GM23338 (cell line): ENCODE measurements at regions not wholly inside any gene's neighbourhood (a gene's known extent, or its start where the extent isn't known, plus 50 kb on each side); places are given as distances from the start of the nearest gene placed in this dataset.

Experiments used
- EZH2phosphoT487 ChIP-seq: fragments of 200-600 bp; sonication (generic); IDR thresholded peaks from one replicate; pipeline ENCODE4 v1.8.1; 2018; ENCODE audit warnings: antibody characterized with exemption; ENCODE audit not compliant: unreplicated experiment
- JUNB ChIP-seq: IDR thresholded peaks from one replicate; pipeline ENCODE4 v1.6.1; 2016; ENCODE audit warnings: antibody characterized with exemption; ENCODE audit not compliant: unreplicated experiment
- REST ChIP-seq: IDR thresholded peaks from one replicate; pipeline ENCODE4 v1.6.1; 2018; ENCODE audit warnings: antibody characterized with exemption; ENCODE audit not compliant: unreplicated experiment
- ZNF114 ChIP-seq: fragments of 250-450 bp; sonication (Bioruptor Pico); IDR thresholded peaks from 2 replicates; pipeline ENCODE4 v1.5.0; 2020; ENCODE audit warnings: mild to moderate bottlenecking, moderate library complexity
- TF ChIP-seq, protein P1 (sequence below): fragments of 250-450 bp; sonication (Bioruptor Pico); IDR thresholded peaks from 2 replicates; pipeline ENCODE4 v1.5.0; 2020; ENCODE audit warnings: mild to moderate bottlenecking, moderate library complexity
- TF ChIP-seq, protein P2 (sequence below), 2 experiments: fragments of 200-600 bp in 1 of 2; sonication (generic) in 1 of 2; conservative IDR thresholded peaks; 2 replicates each; pipeline versions ENCODE4 v1.5.1 to v1.6.1; 2016 to 2017; ENCODE audit warnings: antibody characterized with exemption in 2 of 2, low read depth in 2 of 2, mild to moderate bottlenecking in 2 of 2, moderate library complexity in 1 of 2

- TF ChIP-seq, protein P1, sequence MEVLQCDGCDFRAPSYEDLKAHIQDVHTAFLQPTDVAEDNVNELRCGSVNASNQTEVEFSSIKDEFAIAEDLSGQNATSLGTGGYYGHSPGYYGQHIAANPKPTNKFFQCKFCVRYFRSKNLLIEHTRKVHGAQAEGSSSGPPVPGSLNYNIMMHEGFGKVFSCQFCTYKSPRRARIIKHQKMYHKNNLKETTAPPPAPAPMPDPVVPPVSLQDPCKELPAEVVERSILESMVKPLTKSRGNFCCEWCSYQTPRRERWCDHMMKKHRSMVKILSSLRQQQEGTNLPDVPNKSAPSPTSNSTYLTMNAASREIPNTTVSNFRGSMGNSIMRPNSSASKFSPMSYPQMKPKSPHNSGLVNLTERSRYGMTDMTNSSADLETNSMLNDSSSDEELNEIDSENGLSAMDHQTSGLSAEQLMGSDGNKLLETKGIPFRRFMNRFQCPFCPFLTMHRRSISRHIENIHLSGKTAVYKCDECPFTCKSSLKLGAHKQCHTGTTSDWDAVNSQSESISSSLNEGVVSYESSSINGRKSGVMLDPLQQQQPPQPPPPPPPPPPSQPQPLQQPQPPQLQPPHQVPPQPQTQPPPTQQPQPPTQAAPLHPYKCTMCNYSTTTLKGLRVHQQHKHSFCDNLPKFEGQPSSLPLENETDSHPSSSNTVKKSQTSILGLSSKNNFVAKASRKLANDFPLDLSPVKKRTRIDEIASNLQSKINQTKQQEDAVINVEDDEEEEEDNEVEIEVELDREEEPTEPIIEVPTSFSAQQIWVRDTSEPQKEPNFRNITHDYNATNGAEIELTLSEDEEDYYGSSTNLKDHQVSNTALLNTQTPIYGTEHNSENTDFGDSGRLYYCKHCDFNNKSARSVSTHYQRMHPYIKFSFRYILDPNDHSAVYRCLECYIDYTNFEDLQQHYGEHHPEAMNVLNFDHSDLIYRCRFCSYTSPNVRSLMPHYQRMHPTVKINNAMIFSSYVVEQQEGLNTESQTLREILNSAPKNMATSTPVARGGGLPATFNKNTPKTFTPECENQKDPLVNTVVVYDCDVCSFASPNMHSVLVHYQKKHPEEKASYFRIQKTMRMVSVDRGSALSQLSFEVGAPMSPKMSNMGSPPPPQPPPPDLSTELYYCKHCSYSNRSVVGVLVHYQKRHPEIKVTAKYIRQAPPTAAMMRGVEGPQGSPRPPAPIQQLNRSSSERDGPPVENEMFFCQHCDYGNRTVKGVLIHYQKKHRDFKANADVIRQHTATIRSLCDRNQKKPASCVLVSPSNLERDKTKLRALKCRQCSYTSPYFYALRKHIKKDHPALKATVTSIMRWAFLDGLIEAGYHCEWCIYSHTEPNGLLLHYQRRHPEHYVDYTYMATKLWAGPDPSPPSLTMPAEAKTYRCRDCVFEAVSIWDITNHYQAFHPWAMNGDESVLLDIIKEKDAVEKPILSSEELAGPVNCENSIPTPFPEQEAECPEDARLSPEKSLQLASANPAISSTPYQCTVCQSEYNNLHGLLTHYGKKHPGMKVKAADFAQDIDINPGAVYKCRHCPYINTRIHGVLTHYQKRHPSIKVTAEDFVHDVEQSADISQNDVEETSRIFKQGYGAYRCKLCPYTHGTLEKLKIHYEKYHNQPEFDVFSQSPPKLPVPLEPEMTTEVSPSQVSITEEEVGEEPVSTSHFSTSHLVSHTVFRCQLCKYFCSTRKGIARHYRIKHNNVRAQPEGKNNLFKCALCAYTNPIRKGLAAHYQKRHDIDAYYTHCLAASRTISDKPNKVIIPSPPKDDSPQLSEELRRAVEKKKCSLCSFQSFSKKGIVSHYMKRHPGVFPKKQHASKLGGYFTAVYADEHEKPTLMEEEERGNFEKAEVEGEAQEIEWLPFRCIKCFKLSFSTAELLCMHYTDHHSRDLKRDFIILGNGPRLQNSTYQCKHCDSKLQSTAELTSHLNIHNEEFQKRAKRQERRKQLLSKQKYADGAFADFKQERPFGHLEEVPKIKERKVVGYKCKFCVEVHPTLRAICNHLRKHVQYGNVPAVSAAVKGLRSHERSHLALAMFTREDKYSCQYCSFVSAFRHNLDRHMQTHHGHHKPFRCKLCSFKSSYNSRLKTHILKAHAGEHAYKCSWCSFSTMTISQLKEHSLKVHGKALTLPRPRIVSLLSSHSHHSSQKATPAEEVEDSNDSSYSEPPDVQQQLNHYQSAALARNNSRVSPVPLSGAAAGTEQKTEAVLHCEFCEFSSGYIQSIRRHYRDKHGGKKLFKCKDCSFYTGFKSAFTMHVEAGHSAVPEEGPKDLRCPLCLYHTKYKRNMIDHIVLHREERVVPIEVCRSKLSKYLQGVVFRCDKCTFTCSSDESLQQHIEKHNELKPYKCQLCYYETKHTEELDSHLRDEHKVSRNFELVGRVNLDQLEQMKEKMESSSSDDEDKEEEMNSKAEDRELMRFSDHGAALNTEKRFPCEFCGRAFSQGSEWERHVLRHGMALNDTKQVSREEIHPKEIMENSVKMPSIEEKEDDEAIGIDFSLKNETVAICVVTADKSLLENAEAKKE (CRISPR knock-in tag), result no peak
- TF ChIP-seq, protein P2, sequence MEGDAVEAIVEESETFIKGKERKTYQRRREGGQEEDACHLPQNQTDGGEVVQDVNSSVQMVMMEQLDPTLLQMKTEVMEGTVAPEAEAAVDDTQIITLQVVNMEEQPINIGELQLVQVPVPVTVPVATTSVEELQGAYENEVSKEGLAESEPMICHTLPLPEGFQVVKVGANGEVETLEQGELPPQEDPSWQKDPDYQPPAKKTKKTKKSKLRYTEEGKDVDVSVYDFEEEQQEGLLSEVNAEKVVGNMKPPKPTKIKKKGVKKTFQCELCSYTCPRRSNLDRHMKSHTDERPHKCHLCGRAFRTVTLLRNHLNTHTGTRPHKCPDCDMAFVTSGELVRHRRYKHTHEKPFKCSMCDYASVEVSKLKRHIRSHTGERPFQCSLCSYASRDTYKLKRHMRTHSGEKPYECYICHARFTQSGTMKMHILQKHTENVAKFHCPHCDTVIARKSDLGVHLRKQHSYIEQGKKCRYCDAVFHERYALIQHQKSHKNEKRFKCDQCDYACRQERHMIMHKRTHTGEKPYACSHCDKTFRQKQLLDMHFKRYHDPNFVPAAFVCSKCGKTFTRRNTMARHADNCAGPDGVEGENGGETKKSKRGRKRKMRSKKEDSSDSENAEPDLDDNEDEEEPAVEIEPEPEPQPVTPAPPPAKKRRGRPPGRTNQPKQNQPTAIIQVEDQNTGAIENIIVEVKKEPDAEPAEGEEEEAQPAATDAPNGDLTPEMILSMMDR (conservative IDR thresholded peaks at IDR 0.05; ENCODE audit: low read depth in 2 of 2), result no peak
- no peak for TF ChIP-seq REST
- no peak for TF ChIP-seq ZNF114
- TF ChIP-seq EZH2phosphoT487, result no peak
- no peak for TF ChIP-seq JUNB
These were observed 148.0 kb downstream of the FOXL1 start (continued) for GRCh38 chr16:86726340-86726739.
